Large intestine (tissue), 3 donors: ENCODE measurements at regions not wholly inside any gene's neighbourhood (a gene's known extent, or its start where the extent isn't known, plus 50 kb on each side); places are given as distances from the start of the nearest gene placed in this dataset.

Experiments used
- DNase-seq, 2 donors: peaks; one replicate each; pipeline versions ENCODE4 v3.0.0 to v3.0.0-alpha.2; 2013
- H3K27ac ChIP-seq: one replicate; pipeline ENCODE4 v1.5.1; 2013; ENCODE audit warnings: low read length
- H3K27me3 ChIP-seq: 2 replicates; pipeline ENCODE4 v1.6.1; 2013; ENCODE audit warnings: low read length; ENCODE audit not compliant: control insufficient read depth, insufficient read depth
- H3K36me3 ChIP-seq: 2 replicates; pipeline ENCODE4 v1.6.1; 2013; ENCODE audit warnings: low read length; ENCODE audit not compliant: control insufficient read depth, insufficient read depth
- H3K4me1 ChIP-seq: one replicate; pipeline ENCODE4 v1.6.1; 2013; ENCODE audit warnings: low read length; ENCODE audit not compliant: control insufficient read depth, insufficient read depth
- H3K4me3 ChIP-seq: one replicate; pipeline ENCODE4 v1.5.1; 2013; ENCODE audit warnings: low read length
- H3K9me3 ChIP-seq: one replicate; pipeline ENCODE4 v1.6.1; 2013; ENCODE audit warnings: mild to moderate bottlenecking, low read depth, low read length, moderate library complexity; ENCODE audit not compliant: control insufficient read depth
- WGBS: methylation state at CpG from one replicate; pipeline ENCODE4 v1.1.5; 2013; ENCODE audit warnings: low lambda C conversion rate; ENCODE audit not compliant: insufficient coverage; 5-methylcytosine and 5-hydroxymethylcytosine counted together

GRCh38 chr16:52066962-52067361, 480.0 kb downstream of the TOX3 start:
- no peaks in the 10 kb centered on the region for H3K9me3 ChIP-seq
- no peaks in the 10 kb centered on the region for H3K4me1 ChIP-seq
- no peak overlapping the region for H3K4me3 ChIP-seq
- no peaks in the 10 kb centered on the region for H3K27me3 ChIP-seq
- DNase-seq = no peak
- no peak overlapping the region for H3K27ac ChIP-seq
- WGBS = 13% methylated on average over 1 of the region's 2 CpGs
- H3K36me3 ChIP-seq = no peaks in the 10 kb centered on the region

GRCh38 chr16:52056259-52056658, 490.7 kb downstream of the TOX3 start:
- H3K4me3 ChIP-seq = no peak overlapping the region
- no peak overlapping the region for H3K27ac ChIP-seq
- H3K36me3 ChIP-seq = no peaks in the 10 kb centered on the region
- H3K27me3 ChIP-seq = no peaks in the 10 kb centered on the region
- no peaks in the 10 kb centered on the region for H3K9me3 ChIP-seq
- H3K4me1 ChIP-seq = no peaks in the 10 kb centered on the region
- no CpG with 5 or more reads among the region's 1 CpG for WGBS
- no peak for DNase-seq

GRCh38 chr16:52055381-52055780, 491.6 kb downstream of the TOX3 start:
- Histone ChIP-seq H3K27me3 (no peaks in the 10 kb centered on the region), H3K9me3 (no peaks in the 10 kb centered on the region), H3K4me3 (no peak overlapping the region), H3K4me1 (no peaks in the 10 kb centered on the region), H3K27ac (no peak overlapping the region), H3K36me3 (no peaks in the 10 kb centered on the region)
- no CpG with 5 or more reads among the region's 2 CpGs for WGBS
- no peak for DNase-seq

GRCh38 chr16:52054326-52054725, 492.6 kb downstream of the TOX3 start:
- Histone ChIP-seq H3K27me3 (no peaks in the 10 kb centered on the region), H3K36me3 (no peaks in the 10 kb centered on the region), H3K9me3 (no peaks in the 10 kb centered on the region), H3K4me3 (no peak overlapping the region), H3K4me1 (no peaks in the 10 kb centered on the region), H3K27ac (no peak overlapping the region)
- WGBS = 83% methylated on average over 1 of the region's 1 CpG
- DNase-seq = no peak

- Histone ChIP-seq H3K9me3 (no peaks in the 10 kb centered on the region), H3K27me3 (no peaks in the 10 kb centered on the region), H3K27ac (no peak overlapping the region), H3K4me1 (no peaks in the 10 kb centered on the region), H3K4me3 (no peak overlapping the region), H3K36me3 (no peaks in the 10 kb centered on the region)
- DNase-seq = no peak
These were observed 494.1 kb downstream of the TOX3 start for GRCh38 chr16:52052818-52053217.

- no peak for DNase-seq
- H3K36me3 ChIP-seq = no peaks in the 10 kb centered on the region
These were observed 495.4 kb downstream of the TOX3 start for GRCh38 chr16:52051414-52052172.

GRCh38 chr16:52050418-52050817, 496.5 kb downstream of the TOX3 start:
- no peak overlapping the region for H3K27ac ChIP-seq
- no peak for DNase-seq
- H3K4me3 ChIP-seq = no peak overlapping the region
- no peaks in the 10 kb centered on the region for H3K36me3 ChIP-seq
- H3K4me1 ChIP-seq = no peaks in the 10 kb centered on the region
- H3K9me3 ChIP-seq = peaks cover 2% of the 10 kb centered on the region
- WGBS = 80% methylated on average over 1 of the region's 2 CpGs
- no peaks in the 10 kb centered on the region for H3K27me3 ChIP-seq

More at GRCh38 chr16:52051414-52052172, 495.4 kb downstream of the TOX3 start:
- Histone ChIP-seq H3K4me3 (no peak overlapping the region), H3K27ac (no peak overlapping the region), H3K9me3 (no peaks in the 10 kb centered on the region), H3K27me3 (no peaks in the 10 kb centered on the region), H3K4me1 (no peaks in the 10 kb centered on the region)
- WGBS = no CpG with 5 or more reads among the region's 1 CpG

- no peak for DNase-seq
- 80% methylated on average over 1 of the region's 2 CpGs for WGBS
- no peaks in the 10 kb centered on the region for H3K36me3 ChIP-seq
- H3K9me3 ChIP-seq = no peaks in the 10 kb centered on the region
- no peaks in the 10 kb centered on the region for H3K4me1 ChIP-seq
- H3K27ac ChIP-seq = no peak overlapping the region
- no peaks in the 10 kb centered on the region for H3K27me3 ChIP-seq
- no peak overlapping the region for H3K4me3 ChIP-seq
These were observed 511.5 kb downstream of the TOX3 start for GRCh38 chr16:52035436-52035835.

GRCh38 chr16:52034830-52035229, 512.1 kb downstream of the TOX3 start:
- Histone ChIP-seq H3K4me3 (no peak overlapping the region), H3K36me3 (no peaks in the 10 kb centered on the region), H3K27me3 (no peaks in the 10 kb centered on the region), H3K27ac (no peak overlapping the region), H3K4me1 (no peaks in the 10 kb centered on the region), H3K9me3 (no peaks in the 10 kb centered on the region)
- no peak for DNase-seq

GRCh38 chr16:52033992-52034391, 513.0 kb downstream of the TOX3 start:
- Histone ChIP-seq H3K4me3 (no peak overlapping the region), H3K36me3 (no peaks in the 10 kb centered on the region), H3K4me1 (no peaks in the 10 kb centered on the region), H3K27ac (no peak overlapping the region), H3K27me3 (no peaks in the 10 kb centered on the region), H3K9me3 (no peaks in the 10 kb centered on the region)
- no peak for DNase-seq
- no CpG with 5 or more reads among the region's 1 CpG for WGBS

GRCh38 chr16:52022980-52023379, 524.0 kb downstream of the TOX3 start:
- H3K36me3 ChIP-seq = no peaks in the 10 kb centered on the region
- WGBS = no CpG with 5 or more reads among the region's 4 CpGs

More at GRCh38 chr16:52022980-52023379, 524.0 kb downstream of the TOX3 start:
- no peaks in the 10 kb centered on the region for H3K9me3 ChIP-seq
- H3K4me3 ChIP-seq = no peak overlapping the region
- no peaks in the 10 kb centered on the region for H3K27me3 ChIP-seq
- no peaks in the 10 kb centered on the region for H3K4me1 ChIP-seq
- DNase-seq = no peak
- H3K27ac ChIP-seq = no peak overlapping the region
